HUES48 (cell line): ENCODE measurements at regions not wholly inside any gene's neighbourhood (a gene's known extent, or its start where the extent isn't known, plus 50 kb on each side); places are given as distances from the start of the nearest gene placed in this dataset.
A peak's percentile ranks its signal among the peaks of the same experiment; 100 is the strongest.

ENCODE experiments used
- H3K27ac ChIP-seq: one replicate; pipeline ENCODE4 v1.7.0; 2013; ENCODE audit warnings: low read depth, low read length, inconsistent platforms
- H3K27me3 ChIP-seq: 2 replicates; pipeline ENCODE4 v1.6.1; 2013; ENCODE audit warnings: mild to moderate bottlenecking, low read length; ENCODE audit not compliant: control insufficient read depth, insufficient read depth
- H3K36me3 ChIP-seq: 2 replicates; pipeline ENCODE4 v1.6.1; 2013; ENCODE audit warnings: low read length; ENCODE audit not compliant: control insufficient read depth, insufficient read depth
- H3K4me1 ChIP-seq: 2 replicates; pipeline ENCODE4 v1.6.1; 2013; ENCODE audit warnings: mild to moderate bottlenecking, low read length; ENCODE audit not compliant: control insufficient read depth, insufficient read depth
- H3K4me3 ChIP-seq: 2 replicates; pipeline ENCODE4 v1.5.1; 2013; ENCODE audit warnings: mild to moderate bottlenecking, low read depth, low read length
- H3K9ac ChIP-seq: 2 replicates; pipeline ENCODE4 v1.6.1; 2013; ENCODE audit warnings: mild to moderate bottlenecking, low read depth, low read length, moderate library complexity
- H3K9me3 ChIP-seq: 2 replicates; pipeline ENCODE4 v1.6.1; 2013; ENCODE audit warnings: low read length; ENCODE audit not compliant: control insufficient read depth, insufficient read depth

GRCh38 chrX:139293991-139294390 is 236.5 kb upstream of the F9 start:
- Histone ChIP-seq H3K27me3 (no peaks in the 10 kb centered on the region; the same call in 1 of the 2 replicates), H3K9me3 (no peaks in the 10 kb centered on the region)

GRCh38 chrX:139290310-139290709 is 240.2 kb upstream of the F9 start:
- Histone ChIP-seq H3K9ac (no peak overlapping the region), H3K27me3 (no peaks in the 10 kb centered on the region; the same call in 1 of the 2 replicates), H3K4me3 (no peak overlapping the region), H3K4me1 (no peaks in the 10 kb centered on the region), H3K9me3 (no peaks in the 10 kb centered on the region), H3K27ac (no peak overlapping the region), H3K36me3 (no peaks in the 10 kb centered on the region)

More at GRCh38 chrX:139293991-139294390, 236.5 kb upstream of the F9 start:
- H3K4me1 ChIP-seq, result peaks cover 11% of the 10 kb centered on the region
- H3K4me3 ChIP-seq, result no peak overlapping the region
- H3K9ac ChIP-seq, result no peak overlapping the region
- H3K36me3 ChIP-seq, result no peaks in the 10 kb centered on the region
- H3K27ac ChIP-seq, result no peak overlapping the region

GRCh38 chrX:139287155-139287924 is 243.2 kb upstream of the F9 start:
- Histone ChIP-seq H3K9me3 (peaks cover 12% of the 10 kb centered on the region; the same call in 1 of the 2 replicates), H3K4me1 (no peaks in the 10 kb centered on the region), H3K36me3 (no peaks in the 10 kb centered on the region), H3K9ac (no peak overlapping the region), H3K27me3 (no peaks in the 10 kb centered on the region), H3K27ac (no peak overlapping the region), H3K4me3 (no peak overlapping the region)

- H3K27me3 ChIP-seq, result no peaks in the 10 kb centered on the region
- no peak overlapping the region for H3K27ac ChIP-seq
- H3K4me1 ChIP-seq, result no peaks in the 10 kb centered on the region
- peaks cover 12% of the 10 kb centered on the region; the same call in 1 of the 2 replicates for H3K9me3 ChIP-seq
- H3K9ac ChIP-seq, result no peak overlapping the region
- no peaks in the 10 kb centered on the region for H3K36me3 ChIP-seq
- H3K4me3 ChIP-seq, result no peak overlapping the region
These were observed 244.2 kb upstream of the F9 start for GRCh38 chrX:139286342-139286741.

- Histone ChIP-seq H3K9ac (no peak overlapping the region), H3K27me3 (no peaks in the 10 kb centered on the region), H3K4me1 (peaks cover 10% of the 10 kb centered on the region; the same call in 1 of the 2 replicates), H3K4me3 (no peak overlapping the region), H3K36me3 (no peaks in the 10 kb centered on the region), H3K9me3 (no peaks in the 10 kb centered on the region), H3K27ac (no peak overlapping the region)
These were observed 262.7 kb upstream of the F9 start for GRCh38 chrX:139267851-139268250.

- Histone ChIP-seq H3K4me1 (no peaks in the 10 kb centered on the region), H3K36me3 (no peaks in the 10 kb centered on the region), H3K4me3 (no peak overlapping the region), H3K9ac (no peak overlapping the region), H3K9me3 (no peaks in the 10 kb centered on the region), H3K27me3 (no peaks in the 10 kb centered on the region), H3K27ac (no peak overlapping the region)
These were observed 284.2 kb upstream of the F9 start for GRCh38 chrX:139246295-139246694.

- H3K27me3 ChIP-seq, result peaks cover 6% of the 10 kb centered on the region
- no peak overlapping the region for H3K9ac ChIP-seq
- H3K9me3 ChIP-seq, result no peaks in the 10 kb centered on the region
- no peak overlapping the region for H3K27ac ChIP-seq
- H3K36me3 ChIP-seq, result no peaks in the 10 kb centered on the region
- no peaks in the 10 kb centered on the region for H3K4me1 ChIP-seq
- H3K4me3 ChIP-seq, result no peak overlapping the region
These were observed 293.4 kb upstream of the F9 start for GRCh38 chrX:139237141-139237540.

DNA sequence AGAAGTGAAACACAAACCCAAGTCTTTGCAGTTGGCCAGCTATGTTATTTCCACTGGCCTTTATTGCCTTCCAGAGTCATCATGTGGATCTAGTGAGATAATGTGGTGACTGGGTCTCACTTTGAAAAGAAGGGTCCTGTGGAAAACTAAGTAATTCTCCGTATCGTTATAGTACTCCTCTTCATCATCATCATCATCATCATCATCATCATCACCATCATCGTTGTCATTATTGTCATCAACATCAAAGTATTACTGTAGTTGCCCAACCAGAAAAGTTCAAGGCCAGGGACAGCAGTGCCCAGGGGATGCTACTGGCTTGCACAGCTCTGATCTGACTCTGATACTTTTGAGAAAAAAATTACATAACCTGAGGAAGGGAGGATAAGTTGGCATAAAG is 295.6 kb upstream of the F9 start:
- H3K4me1 ChIP-seq, result no peaks in the 10 kb centered on the region
- peaks cover 9% of the 10 kb centered on the region for H3K27me3 ChIP-seq
- H3K27ac ChIP-seq, result no peak overlapping the region
- H3K9ac ChIP-seq, result no peak overlapping the region
- H3K9me3 ChIP-seq, result no peaks in the 10 kb centered on the region
- H3K4me3 ChIP-seq, result no peak overlapping the region
- no peaks in the 10 kb centered on the region for H3K36me3 ChIP-seq

DNA sequence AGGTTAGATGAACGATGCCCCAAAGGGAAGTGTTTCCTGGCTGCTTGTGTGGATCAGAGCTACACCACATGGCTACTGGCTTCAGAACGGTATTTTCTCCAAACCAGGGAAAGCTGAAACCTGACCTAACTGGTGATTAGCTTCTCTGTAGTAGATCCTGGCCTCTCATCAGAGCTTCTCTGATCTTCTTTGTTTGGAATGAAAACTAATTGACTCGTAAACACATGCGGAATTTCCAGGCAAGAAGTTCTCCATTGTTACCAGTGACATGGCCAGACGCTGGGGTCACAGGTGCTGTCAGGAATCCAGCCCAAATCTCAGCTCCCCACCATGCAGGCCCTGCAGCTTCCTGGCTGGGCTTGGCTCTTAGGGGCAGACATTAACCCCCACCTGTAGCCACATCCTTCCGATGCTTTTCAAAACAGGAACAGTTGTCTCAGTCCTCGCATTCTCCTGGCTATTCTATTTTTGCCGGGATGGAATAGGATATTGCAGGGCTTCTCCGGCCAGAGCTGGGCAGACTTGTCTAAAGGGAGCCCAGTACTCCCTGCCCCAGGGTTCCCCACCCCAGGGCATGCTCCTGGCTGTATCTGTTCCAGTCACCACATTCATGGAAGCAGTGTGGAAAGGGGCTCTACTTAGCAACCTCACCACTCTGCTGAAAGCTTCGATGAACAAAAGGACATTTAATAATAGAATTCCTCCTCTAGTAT is 305.4 kb upstream of the F9 start:
- no peaks in the 10 kb centered on the region for H3K36me3 ChIP-seq
- peaks cover 58% of the 10 kb centered on the region for H3K27me3 ChIP-seq
- H3K4me3 ChIP-seq, result peak overlapping the region; percentile 9; the same call in 1 of the 2 replicates
- H3K9ac ChIP-seq, result no peak overlapping the region
- H3K9me3 ChIP-seq, result no peaks in the 10 kb centered on the region
- H3K27ac ChIP-seq, result peak overlapping the region; percentile 74
- peaks cover 22% of the 10 kb centered on the region for H3K4me1 ChIP-seq

- Histone ChIP-seq H3K9me3 (no peaks in the 10 kb centered on the region), H3K4me3 (no peak overlapping the region), H3K9ac (no peak overlapping the region), H3K36me3 (no peaks in the 10 kb centered on the region), H3K27me3 (peaks cover 62% of the 10 kb centered on the region), H3K4me1 (peaks cover 22% of the 10 kb centered on the region), H3K27ac (no peak overlapping the region)
These were observed 307.9 kb upstream of the F9 start for GRCh38 chrX:139222511-139223200.
